ENCODE measurements at regions not wholly inside any gene's neighbourhood (a gene's known extent, or its start where the extent isn't known, plus 50 kb on each side); places are given as distances from the start of the nearest gene placed in this dataset.
"Not testable (repeated sequence)": the region's sequence is repeated elsewhere in the genome, so short reads cannot be mapped to it uniquely, and the experiment has no call there.

DNA sequence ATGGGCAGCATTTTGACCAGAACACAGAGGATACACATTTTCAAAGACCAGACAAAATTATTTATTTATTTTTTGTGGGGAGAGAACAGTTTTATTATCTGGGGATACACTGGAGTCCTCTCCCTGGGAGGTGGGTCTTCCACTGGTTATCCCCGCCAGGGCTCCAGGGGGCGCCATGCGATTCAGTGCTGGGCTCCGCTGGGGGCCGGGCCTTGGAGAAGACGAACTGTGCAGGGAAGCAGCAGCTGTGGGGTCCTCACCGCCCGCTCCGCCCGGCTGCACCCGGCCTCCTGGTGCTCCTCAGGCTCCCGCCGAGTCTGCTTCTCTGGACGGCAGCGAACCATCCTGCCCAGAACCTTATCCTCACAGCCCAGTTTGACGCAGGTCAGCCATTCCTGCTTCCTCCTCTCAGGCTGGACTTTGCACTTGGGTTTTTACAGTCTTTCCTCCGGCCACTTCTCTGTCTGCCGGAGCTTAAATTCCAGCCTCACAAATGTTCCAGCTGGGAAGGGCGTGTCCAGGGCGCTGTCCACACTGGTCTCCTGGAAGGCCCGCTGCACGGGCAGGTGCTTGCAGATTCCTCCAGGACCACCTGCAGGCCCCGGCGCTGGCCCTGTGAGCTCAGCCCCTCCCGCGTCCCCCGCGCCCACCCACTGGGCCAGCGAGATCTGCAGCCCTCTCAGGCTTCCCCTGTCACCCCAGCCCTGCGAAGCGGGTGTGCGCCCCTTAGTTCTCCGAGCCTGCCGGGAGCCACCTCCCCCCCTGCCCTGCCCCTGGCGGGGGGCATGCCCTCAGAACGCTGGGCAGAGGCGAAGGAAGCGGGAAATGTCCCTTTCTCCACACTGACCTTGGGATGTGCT lies 1830.0 kb upstream of the DEFB115 start:
- no peak for DNase-seq (ENCODE audit: low spot score)

DNA sequence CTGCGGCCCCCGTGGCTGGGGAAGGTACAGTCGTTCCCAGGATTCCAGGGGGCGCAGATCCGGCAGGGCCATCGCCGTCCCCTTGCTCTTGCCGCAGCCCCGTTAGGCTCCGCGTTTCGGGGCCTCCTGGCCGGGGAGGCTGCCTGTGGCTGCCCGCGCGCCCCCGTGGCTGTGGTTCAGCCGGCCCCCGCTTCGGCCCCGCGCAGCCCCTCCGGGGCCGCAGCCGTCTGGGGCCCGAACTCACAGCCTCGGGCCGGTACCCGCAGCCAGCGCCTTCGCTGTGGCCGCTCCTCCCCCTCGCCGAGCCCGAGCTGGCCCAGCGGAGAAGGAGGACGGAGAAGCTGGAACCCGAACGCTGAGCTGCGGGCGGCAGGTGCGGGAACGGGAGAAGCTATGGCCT lies 1826.9 kb upstream of the DEFB115 start:
- no peak for DNase-seq (ENCODE audit: low spot score)

DNA sequence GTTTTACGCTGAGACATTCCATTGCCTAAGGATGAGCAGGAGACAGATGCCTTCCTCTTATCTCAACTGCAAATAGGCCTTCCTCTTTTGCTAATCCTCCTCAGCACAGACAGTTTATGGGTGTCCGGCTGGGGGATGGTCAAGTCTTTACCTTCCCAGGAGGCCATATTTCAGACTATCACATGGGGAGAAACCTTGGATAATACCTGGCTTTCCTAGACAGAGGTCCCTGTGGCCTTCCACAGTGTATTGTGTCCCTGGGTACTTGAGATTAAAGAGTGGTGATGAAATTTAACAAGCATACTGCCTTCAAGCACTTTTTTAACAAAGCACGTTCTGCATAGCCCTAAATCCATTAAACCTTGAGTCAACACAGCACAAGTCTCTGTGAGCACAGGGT lies 1816.7 kb upstream of the DEFB115 start:
- DNase-seq (ENCODE audit: low spot score), result not testable (repeated sequence)

DNA sequence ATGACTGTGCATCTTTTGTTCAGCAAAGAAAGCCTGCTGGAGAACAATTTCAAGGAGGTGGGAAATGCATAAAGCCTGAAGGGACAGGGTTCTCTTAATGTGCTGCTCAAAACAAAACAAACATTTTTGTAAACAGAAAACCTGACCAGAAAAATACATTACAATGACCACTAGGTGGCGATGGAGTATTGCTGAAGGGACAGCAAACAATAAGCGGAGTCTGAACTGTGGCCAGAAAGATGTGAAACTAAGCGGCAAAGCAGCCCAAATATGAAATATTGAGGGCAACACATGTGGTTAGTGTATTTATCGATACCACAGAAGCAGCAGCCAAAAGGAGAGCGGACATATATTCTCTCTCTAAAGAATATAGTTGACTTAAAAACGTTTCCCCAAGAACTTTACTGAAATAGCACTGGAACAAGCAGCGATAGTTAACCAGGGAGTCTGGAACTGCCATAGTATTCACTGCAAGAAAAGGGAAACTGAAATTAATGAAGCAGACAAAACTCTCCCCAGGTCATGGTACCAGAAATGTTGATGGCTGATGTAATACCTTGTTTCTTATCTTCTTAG lies 1814.2 kb upstream of the DEFB115 start:
- peak; percentile 47 for DNase-seq (ENCODE audit: low spot score)

DNA sequence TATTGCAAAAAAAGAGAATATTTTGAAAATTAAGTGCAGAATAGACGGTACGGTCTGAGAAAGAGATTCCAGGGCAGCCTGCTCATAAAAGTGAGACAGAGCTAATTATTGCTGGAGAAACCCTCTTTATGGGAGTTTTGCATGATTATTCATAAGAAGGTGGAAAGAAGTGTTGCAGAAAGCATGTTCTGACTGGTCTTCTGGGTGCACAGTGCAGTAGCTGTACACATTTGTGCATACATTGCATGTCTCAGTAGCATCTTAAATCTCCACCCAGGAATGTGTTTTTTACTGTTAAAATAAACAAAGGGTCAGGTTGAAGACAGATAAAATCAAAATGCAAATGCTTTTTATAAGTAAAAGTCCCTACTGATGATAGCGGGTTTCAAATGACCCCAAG lies 1813.6 kb upstream of the DEFB115 start:
- no peak for DNase-seq (ENCODE audit: low spot score)

DNA sequence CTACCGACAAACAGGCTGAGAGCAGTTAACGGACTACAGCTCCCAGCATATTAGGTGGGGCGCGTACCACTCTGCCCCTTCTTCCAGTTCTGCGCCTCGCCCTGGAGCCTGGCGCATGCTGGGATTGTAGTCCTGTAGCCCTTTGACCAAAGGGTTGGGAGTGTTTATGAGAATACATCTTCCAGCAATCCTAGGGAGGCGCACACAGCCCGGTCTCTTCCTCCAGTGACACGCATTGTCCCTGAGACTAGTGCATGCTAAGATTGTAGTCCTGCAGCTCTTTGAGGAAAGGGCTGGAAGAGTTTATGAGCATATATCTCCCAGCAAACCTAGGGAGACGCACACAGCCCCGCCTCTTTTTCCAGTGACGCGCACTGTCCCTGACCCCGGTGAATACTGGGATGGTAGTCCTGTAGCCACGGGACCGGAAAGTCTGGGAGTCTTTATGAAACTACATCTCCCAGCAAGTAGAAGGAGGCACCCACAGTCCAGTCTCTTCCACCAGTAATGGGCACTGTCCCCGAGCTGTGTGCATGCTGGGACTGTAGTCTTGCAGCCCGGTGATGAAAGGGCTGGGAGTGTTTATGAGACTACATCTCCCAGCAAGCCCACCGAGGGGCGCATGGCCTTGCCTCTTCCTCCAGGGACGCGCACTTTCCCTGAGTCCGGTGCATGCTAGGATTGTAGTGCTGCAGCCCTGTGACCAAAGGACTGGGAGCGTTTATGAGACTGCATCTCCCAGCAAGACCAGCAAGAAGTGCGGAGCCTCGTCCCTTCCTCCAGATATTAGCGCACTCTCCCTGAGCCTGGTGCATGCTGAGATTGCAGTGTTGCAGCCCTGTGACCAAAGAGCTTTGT lies 1812.2 kb upstream of the DEFB115 start:
- not testable (repeated sequence) for DNase-seq (ENCODE audit: low spot score)

DNA sequence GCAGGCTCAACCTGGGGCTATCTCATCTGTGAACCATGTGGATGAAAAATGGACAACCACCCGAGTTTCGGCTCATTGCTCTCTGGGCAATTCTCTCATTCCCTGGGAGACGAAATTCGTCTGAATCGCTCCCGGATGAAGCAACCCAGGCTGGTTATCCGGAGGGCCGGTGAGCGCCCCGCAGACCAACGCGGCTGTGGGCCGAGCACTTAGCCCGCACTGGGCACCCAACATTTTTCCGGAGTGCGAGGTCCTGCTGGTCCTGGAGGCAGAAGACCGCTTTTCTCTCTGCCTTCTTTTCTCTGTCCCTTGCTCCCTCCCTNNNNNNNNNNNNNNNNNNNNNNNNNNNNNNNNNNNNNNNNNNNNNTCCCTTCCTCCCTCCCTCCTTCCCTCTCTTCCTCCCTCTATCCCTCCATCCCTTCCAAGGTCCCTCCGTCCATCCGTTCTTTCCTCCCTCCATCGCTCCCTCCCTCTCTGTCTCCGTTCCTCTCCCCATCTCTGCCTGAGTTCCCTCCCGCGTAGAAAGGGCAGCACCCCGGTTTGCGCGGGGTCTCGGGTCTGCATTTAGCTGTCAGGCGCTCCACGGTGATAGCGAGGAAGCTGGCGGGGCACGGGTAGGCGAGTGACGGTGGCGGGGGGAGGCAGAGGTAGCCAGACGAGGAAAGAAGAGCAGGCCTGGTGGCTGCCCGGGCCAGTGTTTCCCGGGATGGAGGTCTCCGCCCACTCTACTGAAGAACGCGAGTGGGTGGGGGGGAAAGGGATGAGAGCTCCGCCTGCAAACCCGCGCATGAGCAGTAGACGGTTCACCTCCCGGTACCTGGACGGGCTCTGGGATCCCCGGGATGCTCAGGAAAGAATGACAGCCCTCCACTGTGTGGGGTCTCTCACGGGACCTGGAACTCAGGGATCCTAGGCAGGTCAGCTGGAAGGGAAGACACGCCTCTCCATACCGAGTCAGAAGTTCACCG lies 1809.7 kb upstream of the DEFB115 start:
- not testable (repeated sequence) for DNase-seq (ENCODE audit: low spot score)

DNA sequence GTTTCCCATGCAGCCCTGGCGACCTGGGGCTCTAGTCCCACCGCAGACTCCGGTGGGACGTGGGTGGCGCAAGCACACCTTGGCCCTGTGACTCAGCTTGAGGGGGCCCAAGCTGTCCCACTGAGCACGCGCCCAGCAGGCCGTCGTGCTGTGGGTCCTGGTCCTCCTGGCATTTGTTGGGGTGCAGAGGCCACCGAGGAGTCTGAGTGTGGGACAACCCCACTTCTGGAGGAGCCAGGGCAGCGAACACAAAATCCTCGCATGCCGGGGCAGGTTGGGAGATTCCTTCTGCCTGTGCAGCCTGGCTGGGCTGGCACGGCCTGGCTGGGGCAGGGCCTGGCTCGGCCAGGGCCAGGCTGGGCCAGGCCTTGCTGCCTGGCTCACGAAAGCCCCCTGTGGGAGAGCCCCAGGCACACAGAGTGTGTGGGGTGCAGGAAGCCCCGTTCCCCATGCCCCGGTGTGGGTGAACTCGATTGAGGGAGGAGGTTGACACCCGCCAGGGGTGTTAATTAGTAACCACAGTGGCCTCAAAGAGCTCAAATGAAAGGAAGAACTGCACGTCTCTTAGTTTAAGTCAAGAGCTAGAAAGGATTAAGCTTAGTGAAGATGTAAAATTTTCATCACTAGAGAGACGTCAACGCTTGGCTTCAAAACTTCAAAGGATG lies 1808.5 kb upstream of the DEFB115 start:
- no peak for DNase-seq (ENCODE audit: low spot score)

DNA sequence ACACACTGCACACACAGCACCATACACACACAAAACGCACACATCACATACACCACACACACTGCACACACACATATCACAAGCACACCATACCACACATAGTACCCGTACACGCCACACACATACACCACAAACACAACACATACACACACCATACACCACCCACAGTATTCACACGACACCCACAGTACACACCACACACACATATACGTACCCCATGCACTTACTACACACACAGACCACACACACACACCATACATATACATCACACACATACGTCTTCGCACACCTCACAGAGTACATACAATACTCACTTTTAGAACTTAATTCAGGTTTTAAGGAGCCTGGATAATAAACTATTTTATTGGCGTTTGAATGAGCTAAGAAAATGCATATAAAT lies 1805.3 kb upstream of the DEFB115 start:
- DNase-seq (ENCODE audit: low spot score), result no peak

DNA sequence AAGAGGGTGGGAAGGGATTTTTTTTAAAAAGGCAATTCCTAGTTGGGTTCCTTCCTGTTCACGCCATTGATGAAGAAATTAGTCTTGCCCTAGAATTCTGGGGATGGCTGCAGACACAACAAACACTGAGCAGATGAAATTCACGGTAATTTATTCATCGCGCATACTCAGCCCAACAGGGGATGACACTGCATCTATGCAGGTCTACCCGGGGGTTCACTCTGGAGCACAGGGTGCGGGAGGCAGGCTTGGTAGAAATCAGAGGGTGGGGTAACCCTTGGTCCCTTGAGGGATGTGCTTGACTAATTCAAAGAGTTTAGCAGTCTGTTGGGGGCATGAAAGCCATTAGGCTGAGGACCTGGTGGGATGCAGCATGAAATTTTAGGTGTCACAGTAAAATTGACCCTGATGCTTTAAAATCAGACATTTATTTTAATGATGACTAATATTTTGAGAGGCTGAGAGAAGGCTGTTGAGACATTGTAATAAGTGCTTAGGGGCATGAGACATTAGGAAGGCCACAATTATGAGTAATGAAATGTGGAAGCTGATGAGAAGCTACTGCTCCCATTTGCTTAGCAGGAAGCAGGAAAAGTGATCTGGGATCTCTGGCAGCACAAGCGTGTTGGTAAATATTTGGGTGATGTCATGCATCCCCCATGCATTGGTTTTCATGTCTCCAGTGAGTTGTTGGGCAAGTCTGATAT lies 1800.3 kb upstream of the DEFB115 start:
- not testable (repeated sequence) for DNase-seq (ENCODE audit: low spot score)

DNA sequence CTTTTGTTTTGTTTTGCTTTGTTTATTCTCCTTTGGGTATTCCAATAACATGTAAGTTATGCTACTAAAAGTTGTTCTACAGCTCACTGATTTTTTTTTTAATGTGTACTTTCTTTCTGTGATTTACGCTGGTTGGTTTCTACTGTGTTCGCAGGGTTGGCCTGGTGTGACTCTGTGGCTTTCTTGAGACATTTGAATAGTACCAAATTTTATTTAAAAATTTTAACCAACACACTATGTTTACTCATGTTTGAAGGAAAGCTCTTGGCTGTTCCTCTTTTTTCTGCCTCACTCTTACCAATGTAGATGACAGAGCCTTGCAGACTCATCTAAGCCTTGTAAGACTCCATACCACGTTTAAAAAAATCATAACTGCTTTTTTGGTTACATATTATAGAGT lies 1784.9 kb upstream of the DEFB115 start:
- no peak for DNase-seq (ENCODE audit: low spot score)

DNA sequence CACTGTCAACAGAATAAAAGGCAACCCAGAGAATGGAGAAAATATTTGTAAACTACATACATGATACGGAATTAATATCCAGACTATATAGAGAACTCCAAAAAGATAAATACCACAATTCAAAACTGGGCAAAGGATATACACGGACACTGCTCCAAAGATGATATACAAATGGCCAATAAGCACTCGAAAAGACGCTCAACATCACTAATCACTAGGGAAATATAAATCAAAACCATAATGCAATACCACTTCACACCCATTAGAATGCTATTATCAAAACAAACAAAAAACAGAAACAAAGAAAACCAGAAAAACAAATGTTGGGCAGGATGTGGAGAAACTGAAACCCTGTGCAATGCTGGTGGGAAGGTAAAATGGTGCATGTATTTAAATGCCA lies 1764.6 kb upstream of the DEFB115 start:
- DNase-seq (ENCODE audit: low spot score), result not testable (repeated sequence)

DNA sequence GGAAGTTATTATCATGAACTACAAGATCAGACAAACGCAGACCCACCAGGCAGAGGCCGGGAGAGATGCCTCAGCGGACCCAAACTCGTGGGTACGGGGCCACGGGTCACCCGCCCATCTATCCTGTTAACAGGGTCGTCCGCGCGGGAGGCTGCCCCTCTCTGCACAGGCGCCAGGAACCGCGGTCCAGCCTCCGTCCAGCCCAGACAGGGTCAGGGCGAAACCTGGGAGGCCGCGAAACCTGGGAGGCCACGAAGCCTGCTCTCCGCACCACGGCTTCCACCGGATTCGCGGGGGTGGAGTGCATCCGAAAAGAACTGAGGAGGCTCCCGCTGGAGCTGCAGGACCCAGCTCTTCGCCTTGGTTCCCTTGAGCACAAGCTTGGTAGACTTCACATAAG lies 1760.7 kb upstream of the DEFB115 start:
- DNase-seq (ENCODE audit: low spot score), result not testable (repeated sequence)

DNA sequence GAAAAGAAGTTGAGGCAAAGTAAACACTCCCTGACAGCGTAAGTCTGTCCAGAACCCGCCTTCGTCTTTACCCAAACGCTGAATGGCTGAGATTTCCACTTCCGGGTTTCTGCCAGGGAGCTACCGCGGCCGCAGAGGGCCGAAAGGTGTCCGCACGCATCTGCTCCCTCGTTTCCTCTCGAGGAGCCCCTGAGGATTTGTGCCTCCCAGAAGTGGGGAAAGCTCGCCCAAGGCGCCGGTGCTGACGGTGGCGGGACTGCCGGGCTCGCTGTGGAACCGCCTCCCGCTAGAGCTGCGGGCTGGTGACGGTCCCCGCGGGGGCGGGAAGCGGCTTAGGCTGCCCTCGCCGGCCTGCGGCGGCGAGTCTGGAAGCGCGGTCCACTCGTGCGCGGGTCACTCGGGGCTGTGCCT lies 1760.2 kb upstream of the DEFB115 start:
- peak; percentile 6 for DNase-seq (ENCODE audit: low spot score)

DNA sequence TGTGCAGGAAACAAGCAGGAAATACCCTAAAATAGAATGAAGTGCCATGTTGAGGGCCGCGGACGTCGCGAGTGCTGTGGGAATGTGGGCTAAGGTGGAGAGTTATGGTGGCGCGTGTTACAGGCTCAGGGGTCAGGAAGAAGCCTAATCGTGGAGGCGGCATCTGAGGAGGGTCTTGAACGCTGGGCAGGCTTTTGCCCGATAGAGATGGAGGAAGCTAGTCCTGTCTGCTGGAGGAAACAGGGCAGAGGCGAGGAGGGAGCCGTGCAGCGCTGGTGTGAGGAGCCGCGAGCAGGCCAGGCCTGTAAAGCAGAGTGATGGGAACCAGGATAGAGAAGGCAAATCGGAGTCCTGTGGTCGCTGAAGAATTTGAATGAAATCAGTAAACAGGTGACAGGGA lies 1759.8 kb upstream of the DEFB115 start:
- DNase-seq (ENCODE audit: low spot score), result not testable (repeated sequence)

DNA sequence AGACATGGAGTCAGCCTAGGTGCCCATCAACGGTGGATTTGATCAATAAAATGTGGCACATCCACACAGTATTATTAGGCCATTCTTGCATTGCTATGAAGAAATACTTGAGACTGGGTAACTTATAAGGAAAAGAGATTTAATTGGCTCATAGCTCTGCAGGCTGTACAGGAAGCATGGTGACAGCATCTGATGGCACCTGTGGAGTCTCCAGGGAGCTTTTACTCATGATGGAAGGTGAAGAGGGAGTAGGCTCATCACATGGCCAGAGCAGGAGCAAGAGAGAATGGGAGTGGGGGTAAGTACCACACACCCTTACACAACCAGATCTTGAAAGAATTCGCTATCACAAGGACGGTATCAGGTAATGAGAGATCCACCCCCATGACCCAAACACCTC lies 1756.7 kb upstream of the DEFB115 start:
- DNase-seq (ENCODE audit: low spot score), result not testable (repeated sequence)

DNA sequence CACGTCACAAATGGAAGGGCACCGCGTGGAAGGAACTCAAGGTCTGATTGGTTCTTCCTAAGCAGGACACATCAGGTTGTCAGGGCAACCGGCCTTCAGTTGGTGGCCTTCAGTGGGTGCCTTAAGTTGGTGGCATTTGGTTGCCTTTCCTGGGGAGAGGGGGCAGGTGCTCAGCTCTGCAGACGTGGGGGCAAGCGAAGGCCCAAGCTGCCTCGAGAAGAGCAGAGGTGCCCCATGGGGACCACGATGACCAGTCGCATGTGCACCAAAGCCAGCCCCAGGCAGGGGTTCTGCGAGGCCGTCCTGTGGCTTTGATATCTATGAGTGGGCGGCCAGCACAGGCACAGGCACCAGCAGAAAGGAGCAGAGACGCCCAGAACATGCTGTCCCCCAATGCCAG lies 1742.8 kb upstream of the DEFB115 start:
- not testable (repeated sequence) for DNase-seq (ENCODE audit: low spot score)

DNA sequence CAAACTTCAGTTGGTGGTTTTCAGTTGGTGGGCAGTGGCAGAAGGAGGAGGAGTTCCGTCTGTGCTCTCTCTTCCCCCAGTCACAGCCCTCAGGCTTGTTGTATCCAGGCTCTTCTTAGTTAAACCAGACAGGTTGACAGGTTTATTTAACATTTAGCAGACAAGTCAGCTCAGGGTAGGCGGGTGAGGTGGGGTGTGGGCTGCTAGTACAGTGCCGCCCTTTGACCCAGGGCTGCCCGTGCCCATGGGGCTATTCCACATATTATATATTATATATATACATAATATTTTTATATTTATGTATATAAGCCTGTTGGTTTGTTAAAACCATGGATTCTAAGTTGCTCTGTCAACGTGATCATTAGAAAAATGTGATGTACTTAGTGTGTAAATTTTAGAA lies 1740.6 kb upstream of the DEFB115 start:
- DNase-seq (ENCODE audit: low spot score), result not testable (repeated sequence)

DNA sequence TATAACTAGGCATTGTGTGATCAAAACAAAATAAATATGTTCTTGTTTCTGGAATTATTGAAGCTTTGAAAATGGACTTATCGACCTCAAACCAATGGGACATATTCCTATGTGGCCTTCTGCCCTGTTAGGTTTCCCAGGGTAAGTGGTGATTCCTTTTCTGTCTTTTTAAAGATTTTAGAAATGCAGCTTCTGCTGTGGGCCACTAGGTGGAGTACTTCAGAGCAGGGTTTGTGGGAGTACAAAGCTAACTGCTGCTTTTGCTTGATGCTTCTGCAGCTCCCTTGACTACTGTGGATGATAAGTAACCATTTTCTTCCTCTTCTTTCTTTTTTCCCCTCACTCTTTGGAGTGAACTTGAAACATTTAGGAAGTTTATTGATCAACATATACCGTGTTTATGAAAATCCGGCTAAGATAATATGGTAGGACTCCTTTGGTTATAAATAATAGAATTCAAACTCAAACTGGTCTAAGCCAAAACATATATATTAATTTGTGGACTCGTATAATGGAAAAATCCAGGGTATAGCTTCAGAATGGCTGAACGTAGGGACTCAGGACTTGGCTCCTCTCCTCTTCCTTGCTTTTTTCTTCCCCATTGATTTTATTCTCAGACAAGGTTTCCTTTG lies 1737.7 kb upstream of the DEFB115 start:
- DNase-seq (ENCODE audit: low spot score), result not testable (repeated sequence)

Measured in GM03348 (cell line).